ENCODE measurements at regions not wholly inside any gene's neighbourhood (a gene's known extent, or its start where the extent isn't known, plus 50 kb on each side); places are given as distances from the start of the nearest gene placed in this dataset.

DNA sequence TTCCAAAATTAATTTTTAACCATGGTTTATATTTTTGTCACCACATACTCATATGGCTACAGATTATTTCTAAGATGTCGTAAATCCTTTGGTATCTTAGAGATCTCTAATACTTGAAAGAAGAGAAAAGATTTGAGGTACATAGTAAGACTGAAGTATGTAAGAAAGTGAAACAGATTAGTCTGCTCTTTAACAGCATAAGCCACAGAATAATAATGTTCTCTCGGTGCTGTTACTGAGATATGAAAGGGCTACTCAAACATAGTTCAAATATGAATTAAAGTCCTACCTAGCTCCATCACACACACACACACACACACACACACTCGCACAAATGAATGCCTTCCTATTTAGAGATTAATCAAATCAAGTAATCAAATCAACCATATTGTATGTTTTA, 274.1 kb upstream of the PCDH18 start:
- TF ChIP-seq POLR2A (IDR thresholded peaks at IDR 0.05; ENCODE audit: low read depth, low read length) (no peak), POLR2AphosphoS5 (IDR thresholded peaks at IDR 0.05; ENCODE audit: insufficient read depth, low read depth, low read length) (no peak), CTCF (IDR thresholded peaks at IDR 0.05; ENCODE audit: extremely low read depth in 1 of 2, insufficient read depth in 1 of 2, low read depth in 1 of 2, low read length in 2 of 2) (no peak), EZH2 (IDR thresholded peaks at IDR 0.05; ENCODE audit: borderline replicate concordance, low read depth, low read length, severe bottlenecking) (no peak), JUN (IDR thresholded peaks at IDR 0.05; ENCODE audit: borderline replicate concordance, insufficient read depth, insufficient read length, low read depth) (no peak), GATA2 (IDR thresholded peaks at IDR 0.05; ENCODE audit: insufficient read depth, insufficient read length, low read depth, low read length) (no peak), FOS (IDR thresholded peaks at IDR 0.05; ENCODE audit: borderline replicate concordance, insufficient read depth, low read length) (no peak)
- TF ChIP-seq, protein P1, sequence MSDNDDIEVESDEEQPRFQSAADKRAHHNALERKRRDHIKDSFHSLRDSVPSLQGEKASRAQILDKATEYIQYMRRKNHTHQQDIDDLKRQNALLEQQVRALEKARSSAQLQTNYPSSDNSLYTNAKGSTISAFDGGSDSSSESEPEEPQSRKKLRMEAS (IDR thresholded peaks at IDR 0.05; ENCODE audit: insufficient read depth, insufficient read length): no peak

Measured in endothelial cell of umbilical vein (primary cell).